NCI-H2081 (cell line): ENCODE measurements at regions not wholly inside any gene's neighbourhood (a gene's known extent, or its start where the extent isn't known, plus 50 kb on each side); places are given as distances from the start of the nearest gene placed in this dataset.

Source experiments
- DNase-seq, 2 experiments: peaks; one replicate each; lab custom pipeline; 2025; lab: John Stamatoyannopoulos, UW

DNA sequence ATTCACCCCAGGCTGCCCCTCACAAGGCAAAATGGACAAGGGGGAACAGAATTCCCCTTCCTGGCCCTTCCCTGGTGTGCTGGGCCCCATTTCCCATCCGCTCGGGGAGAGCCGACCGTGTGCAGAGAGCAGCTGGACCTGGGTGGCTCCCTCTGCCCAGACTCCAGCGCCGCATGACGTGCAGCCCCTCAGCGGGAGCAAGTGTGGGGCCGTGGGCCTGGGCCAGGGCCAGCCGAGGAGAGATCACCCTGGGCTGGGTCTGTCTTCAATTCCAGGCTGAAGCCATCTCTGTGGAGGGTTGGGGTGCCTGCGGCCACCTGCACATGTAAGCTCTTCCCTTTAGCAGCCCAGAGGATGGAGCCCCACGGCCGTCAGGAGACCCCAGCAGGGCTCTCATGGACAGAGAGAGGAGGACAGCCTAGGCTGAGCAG lies 241.8 kb downstream of the TTLL2 start:
- no peak for DNase-seq

DNA sequence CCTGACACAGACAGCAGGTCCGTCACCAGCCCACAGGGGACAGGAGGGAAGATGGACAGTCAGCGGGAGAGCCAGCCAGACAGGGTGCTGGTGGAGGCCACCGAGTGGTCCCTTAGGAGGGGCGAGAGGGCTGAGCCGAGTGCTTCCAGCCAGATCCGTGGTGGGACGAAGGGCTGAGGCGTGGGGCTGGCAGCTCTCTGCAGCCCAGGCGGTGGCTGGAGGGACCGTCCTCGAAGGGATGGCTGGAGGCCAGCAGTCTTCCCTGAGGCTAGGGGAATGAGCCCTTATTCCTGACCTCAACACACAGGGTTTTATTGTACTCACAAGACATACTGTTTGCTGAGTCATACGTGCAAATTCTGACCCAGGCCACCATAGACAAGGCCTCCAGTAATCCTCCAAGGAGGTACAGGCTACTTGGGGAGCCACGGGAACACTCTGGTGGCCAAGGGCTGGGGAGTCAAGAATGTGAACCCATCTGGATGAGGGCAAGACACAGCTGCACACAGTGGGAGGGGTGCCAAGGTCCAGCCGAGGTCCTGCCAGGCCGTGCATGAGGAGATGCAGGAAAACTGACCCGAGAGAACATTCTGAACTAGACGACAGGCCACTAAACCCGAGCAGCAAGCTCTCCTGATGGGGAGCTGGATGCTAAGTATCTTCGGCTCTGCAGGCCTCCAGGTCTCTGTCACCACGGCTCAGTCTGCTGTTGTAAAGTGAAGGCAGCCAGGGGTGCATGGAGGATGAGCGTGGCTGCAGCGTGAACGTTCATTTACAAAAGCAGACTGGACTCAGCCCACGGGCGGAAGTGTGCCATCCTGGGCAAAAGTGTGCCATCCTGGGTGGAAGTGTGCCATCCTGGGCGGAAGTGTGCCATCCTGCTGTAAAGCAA lies 242.5 kb downstream of the TTLL2 start:
- no peak for DNase-seq

DNA sequence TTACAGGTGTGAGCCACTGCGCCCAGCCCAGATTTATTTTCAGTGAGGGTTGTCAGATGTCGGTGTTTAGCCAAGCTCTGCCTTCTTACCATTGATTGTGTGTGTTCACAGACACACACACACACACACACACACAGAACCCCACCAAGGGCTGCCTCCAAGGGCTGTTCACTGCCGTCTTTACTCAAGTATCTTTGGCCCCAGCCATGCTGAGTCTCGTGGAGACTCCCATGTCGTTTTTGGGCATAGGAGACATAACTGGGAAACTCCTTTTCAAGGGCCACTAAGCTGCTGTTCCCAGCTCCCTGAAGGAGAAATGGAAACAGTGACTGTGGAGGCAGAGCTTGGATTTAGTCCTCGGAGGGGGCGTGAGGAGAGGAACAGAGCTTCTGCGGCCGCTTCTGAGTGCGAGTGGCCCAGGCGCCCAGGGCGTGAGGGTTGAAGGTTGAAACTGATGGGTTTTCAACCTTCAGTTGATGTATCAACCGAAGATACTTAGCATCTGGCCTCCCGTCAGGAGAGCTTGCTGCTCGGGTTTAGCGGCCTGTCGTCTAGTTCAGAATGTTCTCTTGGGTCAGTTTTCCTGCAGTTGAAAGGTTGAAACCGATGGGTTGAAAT lies 243.6 kb downstream of the TTLL2 start:
- DNase-seq: no peak

DNA sequence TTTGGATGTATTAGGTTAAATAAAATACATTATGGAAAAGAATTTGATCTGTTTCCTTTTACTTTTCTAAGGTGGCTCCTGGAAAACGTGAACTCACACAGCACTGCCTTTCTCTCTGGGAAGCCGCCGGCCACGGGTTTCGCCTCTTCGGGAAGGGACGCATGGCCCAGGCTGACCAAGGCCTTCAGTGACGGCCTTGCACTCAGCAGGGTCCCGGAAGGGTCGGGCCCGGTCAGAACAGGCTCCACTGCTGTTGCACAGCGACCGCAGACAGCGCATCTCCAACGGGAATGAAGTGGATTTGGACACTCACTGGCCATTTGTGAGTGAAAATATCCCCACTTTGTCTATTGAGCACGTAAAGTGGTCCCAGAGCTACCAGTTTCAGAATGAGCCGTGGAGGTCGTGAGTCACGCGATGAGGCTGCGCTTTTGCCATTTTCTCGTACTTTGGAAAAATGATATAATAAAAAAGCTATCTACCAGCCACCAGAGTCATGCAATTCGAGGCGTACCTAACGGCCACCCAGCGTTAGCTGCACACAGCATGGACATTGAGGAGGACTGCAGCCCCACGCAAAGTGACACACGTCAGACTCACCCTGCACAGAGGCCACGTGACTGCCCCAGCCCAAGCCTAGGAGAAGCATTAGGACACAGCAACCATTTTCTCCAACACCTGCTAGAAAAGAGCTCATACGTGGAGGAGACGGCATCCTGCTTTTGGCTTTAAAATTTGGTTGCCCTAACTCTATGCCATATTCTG lies 244.3 kb downstream of the TTLL2 start:
- no peak for DNase-seq

DNA sequence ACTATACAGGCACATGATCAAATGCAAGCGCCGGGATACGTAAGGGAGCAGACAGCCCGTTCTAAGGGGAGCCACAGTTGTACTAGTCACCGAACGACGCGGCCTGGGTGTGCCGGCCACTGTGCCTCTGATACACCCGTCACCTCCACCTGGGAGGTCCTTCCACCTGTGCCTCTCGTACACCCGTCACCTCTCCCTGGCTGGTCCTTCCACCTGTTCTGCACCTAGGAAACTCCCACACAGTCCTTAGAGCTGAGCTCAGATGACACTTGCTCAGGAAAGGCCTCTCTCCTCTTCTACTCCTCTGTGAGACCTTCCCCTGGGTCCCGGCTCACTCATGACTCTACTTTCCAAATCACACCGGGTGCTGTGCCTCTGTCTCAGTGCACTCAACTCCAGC lies 245.0 kb downstream of the TTLL2 start:
- DNase-seq: no peak

DNA sequence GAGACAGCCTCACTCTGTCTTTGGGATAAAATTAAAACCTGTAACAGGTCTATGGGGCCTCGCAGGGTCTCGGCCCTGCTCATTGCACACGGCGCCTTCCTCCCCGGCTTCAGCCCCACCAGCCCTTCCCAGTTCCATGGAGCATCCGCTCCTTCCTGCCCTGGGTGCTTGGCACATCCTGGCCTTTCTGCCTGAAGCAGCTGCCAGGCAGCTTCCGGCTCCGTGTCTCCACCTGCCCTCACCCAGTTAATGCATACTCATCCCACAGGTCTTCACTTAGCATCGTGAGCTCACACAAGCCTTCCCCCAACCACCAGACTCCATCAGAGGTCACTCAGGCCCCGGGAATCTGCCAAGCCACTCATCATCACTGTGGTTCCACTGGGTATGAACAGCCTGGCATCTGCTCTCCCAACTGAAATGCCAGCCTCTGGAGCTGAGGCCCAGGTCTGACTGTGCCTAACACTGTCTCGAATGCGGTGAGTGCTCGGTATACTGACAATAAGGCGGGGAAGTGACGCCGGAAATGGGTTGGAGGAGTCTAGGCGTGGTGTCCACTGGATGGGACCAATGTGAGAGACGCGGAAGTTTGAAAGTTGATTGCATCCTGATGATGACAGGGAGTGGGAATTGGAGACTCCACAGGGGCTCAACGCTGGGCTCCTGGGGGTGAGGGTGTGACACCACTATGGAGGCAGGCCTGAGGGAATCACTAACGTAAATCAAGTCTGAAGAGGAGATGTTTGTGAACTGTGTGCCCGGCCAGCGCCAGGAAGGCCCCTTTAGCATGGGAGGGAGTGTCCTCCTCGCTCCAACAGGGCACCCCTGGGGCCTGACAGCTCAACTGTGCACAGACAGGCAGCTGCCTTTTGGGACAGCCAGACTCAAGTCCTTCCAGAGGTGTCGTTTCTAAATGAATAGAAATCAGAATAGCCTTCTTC lies 245.8 kb downstream of the TTLL2 start:
- DNase-seq: no peak

DNA sequence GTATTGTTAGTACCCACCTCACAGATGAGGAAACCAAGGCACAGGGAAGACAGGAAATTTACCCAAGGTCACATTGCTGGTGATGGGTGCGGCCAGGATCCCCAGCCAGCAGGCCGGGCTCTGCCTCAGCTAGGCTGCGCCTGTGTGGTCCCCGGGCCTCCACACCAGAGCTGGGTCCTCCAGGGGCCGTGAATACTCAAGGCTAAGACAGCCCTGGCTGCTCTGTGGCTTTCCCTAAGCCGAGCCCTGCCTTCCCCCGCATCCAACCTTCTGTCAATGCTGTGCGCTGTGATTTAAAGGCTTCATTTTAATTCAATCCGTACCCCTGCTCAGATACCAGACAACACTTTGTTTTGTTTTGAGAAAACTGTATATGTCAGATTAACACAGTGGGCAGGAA lies 246.7 kb downstream of the TTLL2 start:
- DNase-seq: no peak

DNA sequence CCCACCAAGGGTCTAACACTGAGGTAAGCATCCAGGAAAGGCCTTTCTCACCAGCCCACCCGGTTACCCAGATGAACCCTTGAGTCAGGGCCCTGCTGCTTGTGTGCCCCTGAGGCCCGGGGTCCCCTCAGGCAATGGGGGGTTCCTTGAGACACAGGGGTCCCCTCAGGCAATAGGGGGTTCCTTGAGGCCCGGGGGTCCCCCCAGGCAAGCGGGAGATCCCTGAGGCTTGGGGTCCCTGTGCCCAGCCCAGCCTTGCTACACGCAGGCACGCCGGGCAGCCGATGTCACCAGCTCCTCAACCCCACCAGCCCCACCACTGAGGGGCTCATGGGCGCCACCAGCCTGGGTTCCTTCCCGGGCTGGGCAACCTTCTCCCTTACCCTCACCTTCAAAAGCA lies 247.2 kb downstream of the TTLL2 start:
- no peak for DNase-seq

DNA sequence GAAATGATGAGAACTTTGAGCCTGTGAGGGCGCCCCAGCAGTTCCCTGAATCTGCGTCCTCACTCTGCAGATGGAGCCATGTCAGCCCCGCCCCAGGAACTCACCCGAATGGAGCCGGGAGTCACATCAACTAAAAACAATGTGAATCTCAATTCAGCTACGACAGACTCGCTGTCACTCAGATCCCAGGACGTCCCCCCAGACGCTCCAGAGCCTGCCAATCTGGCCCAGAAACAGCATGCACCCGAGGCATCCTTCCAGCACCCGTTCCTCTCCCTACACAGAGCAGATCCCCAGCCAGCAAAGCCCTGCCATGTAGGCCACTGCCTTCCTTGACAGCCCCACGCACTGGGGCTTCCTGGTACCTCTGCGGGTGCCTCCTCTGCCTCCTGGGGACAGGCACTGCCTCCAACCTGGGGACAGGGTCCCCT lies 248.0 kb downstream of the TTLL2 start:
- DNase-seq: no peak

DNA sequence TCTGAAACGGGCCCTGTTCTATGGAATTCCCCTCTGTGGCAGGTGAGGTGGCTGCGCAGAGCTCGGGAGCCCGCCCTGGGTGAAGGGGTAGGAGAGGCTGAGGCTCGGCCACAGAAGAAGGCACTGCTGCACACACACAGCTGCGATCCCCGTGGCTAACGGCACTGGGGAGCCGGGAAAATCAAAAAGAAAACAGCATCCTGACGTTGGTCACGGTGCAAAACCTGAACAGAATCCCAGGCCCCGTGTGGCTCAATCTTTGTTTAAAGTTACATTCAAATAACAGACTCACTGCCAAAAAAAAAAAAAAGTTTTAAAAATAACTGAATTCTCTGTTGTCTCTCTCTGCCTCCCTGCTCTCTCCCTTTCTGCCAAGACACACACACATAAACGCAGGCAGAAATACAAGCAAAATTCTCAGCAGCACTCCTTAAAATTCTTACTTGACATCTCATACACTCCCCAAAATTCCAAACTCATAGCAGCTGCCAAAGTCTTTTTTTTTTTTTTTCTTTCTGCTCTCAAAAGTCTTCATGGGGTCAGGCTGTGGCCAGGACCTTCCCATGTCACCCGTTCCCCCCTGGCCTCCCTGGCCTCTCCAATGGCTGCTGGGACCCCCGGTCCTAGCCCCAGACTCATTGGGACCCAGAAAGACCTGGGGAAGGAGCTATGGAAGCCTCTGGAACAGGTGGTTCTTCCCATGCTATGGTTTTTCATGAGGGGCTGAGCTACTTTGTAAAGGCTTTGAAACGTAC lies 248.8 kb downstream of the TTLL2 start:
- DNase-seq: no peak

DNA sequence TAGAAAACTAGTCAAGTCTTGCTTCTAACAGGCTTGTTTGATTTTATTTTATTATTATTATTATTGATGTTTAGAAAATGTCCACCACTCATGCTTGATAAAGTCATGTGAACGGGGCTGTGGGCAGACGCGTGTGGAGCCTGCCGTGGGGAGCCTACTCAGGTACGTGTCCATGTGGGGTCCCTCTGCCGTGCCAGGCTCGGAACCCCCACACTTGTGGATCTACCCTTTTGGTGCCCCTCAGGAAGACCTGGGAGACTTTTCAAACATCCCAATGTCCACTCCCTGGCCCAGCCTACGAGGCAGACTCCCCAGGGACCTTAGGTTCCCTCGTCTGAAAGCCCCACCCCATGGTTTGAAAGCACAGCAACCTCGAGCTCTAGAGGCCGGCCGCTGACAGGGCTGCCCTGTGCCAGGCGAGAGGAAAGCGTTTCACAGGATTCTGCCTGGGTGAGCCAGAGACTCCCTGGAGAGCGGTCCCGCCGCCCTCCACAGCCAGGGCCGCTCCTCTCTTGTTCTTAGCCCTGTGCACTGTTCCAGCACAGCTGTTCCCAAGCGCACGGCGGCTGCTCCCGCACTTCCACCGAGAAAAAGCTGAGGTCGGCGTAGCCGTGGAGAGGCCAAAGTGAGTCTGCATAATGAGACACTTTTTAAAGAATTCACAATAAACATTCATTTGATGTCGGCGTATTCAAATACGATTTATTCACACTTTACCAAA lies 249.7 kb downstream of the TTLL2 start:
- no peak for DNase-seq

DNA sequence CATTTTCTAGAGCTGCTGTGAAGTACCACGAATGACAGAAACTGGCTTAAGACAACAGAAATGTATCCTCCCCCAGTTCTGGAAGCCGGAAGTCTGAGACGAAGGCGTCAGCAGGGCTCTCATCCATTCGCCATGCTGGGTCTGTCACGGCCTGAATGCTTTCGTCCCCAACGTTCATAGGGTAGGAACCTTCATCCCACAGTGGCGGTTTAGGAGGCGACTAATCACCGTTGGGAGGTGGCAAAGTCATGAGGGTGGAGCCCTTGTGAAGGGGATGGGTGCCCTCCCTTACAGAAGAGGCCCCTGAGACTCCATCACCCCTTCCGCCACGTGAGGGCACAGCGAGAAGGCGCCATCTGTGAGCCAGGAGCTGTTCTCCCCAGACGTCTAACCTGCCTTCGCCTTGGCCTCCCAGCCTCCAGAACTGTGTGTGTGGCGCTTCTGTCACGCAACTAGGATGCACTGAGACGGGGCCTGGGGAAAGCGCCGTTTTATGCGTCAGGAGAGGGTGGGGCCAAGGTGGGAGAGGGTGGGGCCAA lies 250.3 kb downstream of the TTLL2 start:
- DNase-seq: no peak

DNA sequence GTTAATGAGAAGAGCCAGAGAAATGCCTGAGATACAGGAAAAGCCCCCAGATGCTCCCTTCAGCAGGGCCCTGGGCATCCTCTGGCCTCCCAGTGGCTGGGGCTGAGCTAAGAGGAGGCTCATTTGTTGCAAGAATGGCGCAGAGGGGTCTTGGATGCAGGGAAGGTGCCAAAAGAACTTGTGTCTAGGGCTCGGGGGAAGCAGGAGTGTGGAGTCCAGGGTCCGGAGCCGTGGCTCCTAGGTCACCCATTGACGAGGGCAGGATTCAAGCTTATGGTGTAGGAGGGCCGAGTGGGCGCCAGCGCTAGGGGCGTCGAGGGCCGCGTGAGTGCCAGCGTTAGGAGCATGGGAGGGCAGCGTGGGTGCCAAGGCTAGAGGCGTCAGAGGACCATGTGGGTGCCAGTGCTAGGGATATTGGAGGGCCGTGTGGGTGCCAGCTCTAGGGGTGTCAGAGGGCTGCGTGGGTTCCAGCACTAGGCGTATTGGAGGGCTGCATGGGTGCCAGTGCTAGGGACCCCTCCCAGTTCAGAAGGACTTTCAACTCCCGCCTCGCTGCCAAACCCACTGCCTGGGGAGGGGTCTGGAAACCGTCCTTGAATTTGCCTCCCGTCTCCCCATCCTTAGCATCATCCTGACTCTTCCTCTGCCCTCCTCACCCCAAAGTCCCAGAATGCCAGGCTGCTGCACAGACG lies 250.5 kb upstream of the AFDN start:
- DNase-seq: no peak

DNA sequence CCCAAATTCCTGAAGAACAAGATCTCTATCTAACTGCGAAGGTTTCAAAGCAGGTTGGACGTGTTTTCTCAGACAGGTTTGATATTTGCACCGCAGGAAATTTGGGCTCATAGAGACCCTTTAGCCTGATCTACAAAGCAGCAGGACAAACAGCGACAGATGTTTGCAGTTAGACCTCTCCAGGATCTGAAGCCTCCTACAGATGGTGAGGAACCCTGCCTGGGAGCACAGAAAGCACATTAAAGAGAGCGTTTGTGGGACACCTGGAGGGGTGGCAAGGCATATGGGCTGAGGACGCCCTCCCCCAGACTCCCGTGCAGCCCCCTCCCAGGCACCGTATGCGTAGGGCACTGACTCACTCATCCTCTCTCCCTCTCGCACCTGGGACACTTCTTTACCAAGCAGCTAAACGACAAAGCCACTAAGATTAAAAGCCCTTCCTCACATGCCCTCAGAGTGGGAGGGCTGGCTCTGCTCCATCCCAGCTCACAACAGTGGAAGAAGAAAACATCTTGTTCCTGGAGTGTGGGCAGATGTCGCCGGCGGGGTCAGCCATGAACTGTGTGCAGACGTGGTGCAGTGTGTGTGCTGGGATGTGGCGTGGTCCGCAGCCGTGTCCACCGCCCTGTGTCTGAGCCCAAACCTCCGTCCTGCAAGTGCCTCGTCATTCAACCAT lies 249.7 kb upstream of the AFDN start:
- no peak for DNase-seq

DNA sequence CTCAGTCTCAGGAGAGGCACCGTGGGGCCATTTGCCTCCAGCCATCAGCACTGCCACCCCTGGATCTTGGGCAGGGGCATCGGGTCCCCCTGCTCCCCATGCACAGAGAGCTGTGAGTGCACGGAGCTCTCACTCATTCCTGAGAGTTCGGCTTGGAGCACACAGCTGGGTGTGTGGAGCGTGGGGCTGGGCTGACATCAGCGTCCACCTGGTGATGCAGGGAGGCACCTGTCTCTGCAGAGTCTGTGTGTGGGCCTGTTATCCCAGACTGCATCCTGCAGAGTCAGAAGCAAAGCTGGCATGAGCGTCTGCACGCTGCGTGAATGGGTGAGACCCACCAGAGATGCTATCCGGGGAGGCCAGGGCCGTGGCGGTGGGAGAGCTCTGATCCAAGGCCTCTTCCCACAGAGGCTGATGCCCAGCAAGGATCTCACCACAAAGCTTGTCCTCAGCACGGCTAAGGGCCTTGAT lies 248.8 kb upstream of the AFDN start:
- no peak for DNase-seq

DNA sequence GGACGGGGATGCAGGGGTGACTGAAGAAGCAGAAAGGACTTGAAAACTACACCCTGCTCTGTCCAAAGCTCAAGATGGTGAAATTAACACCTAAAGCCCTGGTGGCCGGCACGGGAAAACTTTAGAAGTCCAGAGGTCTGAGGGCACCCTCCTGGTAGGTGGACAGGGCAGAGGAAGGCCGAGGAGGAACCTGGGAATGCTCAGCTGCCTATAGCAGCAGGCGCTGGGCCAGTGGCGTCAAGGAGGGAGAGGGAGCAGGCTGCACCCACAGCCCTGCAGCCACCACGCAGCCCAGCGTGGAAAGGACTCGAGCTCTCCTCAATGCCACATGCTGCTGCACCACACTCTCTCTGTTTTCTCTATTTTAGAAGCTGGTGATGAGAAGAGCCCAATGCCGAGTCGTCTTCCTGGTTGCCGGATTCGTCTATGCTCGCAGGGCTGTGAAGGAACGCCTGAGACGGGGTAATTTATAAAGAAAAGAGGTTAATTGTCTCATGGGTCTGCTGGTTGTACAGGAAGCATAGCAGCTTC lies 248.3 kb upstream of the AFDN start:
- DNase-seq: no peak

DNA sequence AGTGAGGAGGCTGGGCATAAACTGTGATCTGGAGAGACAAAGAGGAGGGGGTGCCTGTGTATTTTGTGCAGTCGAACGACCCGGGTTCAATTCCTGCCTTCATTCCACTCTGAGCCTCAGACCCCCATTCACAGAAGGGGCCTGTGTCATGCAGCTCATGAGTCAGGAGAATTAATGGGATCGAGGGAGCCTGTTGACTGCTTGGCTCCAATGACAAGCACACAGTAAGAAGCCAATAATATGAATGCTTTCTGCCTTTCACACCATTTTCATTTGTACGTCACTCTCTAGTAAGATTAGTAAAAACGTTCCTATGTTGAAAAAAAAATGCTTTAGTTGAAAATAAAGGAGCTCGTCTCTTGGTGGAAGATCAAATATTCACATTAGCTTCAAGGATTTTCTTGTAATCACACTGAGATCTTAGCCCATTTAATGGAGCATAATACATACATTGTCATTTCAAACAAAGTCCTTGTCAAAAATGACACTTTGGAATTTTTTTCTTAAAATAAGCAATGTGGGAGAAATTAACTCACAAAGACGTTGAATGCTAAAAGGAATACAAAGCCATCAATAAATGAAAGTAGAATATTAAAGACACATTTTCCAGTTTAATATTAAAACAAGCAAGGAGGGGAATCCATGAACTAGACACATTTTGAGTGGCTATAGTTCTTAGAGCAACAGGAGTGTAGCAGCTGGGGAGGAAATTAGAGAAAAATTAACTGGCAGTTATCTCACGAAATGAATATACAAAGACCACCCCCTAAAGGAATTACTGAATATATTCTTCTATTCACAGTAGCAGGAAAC lies 246.7 kb upstream of the AFDN start:
- DNase-seq: peak in 1 of 2 experiments; percentile 49

DNA sequence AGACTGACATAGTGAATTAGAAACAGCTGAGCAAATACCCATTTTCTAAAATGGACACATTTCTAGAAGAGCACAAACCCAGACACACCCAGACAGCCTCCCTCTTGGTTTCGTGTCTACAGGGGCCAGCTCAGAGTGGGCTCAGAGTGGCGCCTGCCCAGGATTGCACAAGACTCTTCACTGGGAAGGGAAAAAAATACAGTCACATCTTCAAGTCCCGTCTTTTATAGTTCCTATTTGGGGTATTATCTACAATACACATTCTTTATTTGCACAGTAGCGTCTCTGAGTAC lies 246.1 kb upstream of the AFDN start:
- DNase-seq: peak in 1 of 2 experiments; percentile 79
